BJ (cell line): ENCODE measurements at regions not wholly inside any gene's neighbourhood (a gene's known extent, or its start where the extent isn't known, plus 50 kb on each side); places are given as distances from the start of the nearest gene placed in this dataset.
A peak's percentile ranks its signal among the peaks of the same experiment; 100 is the strongest.

ENCODE experiments used
- CTCF ChIA-PET: fragments of 350-600 bp; formaldehyde crosslinking; extraction: SDS; loops from one replicate; lab custom pipeline; 2021; ENCODE audit warnings: antibody characterized with exemption, inconsistent platforms; lab: Yijun Ruan, JAX
- POLR2A ChIA-PET: fragments of 300-600 bp; sonication (Branson Sonifier 250); formaldehyde crosslinking; extraction: SDS; loops from one replicate; lab custom pipeline; 2021; ENCODE audit warnings: antibody characterized with exemption; lab: Charles Lee
- DNase-seq: peaks from one replicate; pipeline ENCODE4 v3.0.0-alpha.2; 2011; ENCODE audit warnings: low read depth
- H3K27me3 ChIP-seq: 2 replicates; pipeline ENCODE4 v1.6.0; 2011; ENCODE audit warnings: low read length; ENCODE audit not compliant: control insufficient read depth, insufficient read depth
- H3K36me3 ChIP-seq: 2 replicates; pipeline ENCODE4 v1.5.1; 2011; ENCODE audit warnings: low read length; ENCODE audit not compliant: control insufficient read depth, insufficient read depth
- H3K4me3 ChIP-seq: 2 replicates; pipeline ENCODE4 v1.5.1; 2011; ENCODE audit warnings: low read depth, mild to moderate bottlenecking, control low read depth, low read length
- CTCF ChIP-seq: IDR thresholded peaks from 2 replicates; pipeline ENCODE4 v1.5.1; 2011; ENCODE audit warnings: low read depth, mild to moderate bottlenecking, control low read depth, inconsistent platforms, low read length, moderate library complexity; ENCODE audit not compliant: insufficient read depth

DNA sequence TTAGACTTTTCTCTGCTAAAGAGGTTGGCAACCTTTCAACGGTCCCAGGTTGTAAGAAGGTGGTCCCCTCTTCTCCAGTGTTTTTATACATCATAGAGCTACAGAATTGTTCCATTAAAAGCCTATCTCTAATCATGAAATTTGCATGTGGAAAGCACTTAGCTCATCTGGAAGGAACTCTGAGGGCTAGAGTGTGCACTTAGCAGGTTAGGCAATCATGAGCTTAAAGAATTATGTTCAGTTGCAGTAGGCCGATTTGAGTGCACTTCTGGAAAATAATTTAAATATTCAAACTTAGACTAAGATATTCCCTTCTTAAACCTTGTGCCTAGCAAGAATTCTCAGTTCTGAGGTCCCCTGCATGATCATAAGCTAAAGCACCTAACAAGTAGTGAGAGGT is 468.7 kb downstream of the SPATA31D1 start:
- Histone ChIP-seq H3K36me3 (no peaks in the 10 kb centered on the region), H3K4me3 (no peak overlapping the region), H3K27me3 (no peaks in the 10 kb centered on the region)
- ChIA-PET CTCF (interaction anchor here (0.5 to 2.0 kb wide), 4 partner anchors 10 to 1015 kb away, joined by 3 to 9 read pairs (median 4); no protein-coding TSS in a partner anchor), POLR2A (interaction anchor here (0.6 kb wide), 1 partner anchor 16 kb away, joined by 3 read pairs; no protein-coding TSS in a partner anchor)
- DNase-seq = no peak
- no peak for TF ChIP-seq CTCF

GRCh38 chr9:82457891-82458290 is 469.3 kb downstream of the SPATA31D1 start:
- Histone ChIP-seq H3K27me3 (no peaks in the 10 kb centered on the region), H3K36me3 (no peaks in the 10 kb centered on the region), H3K4me3 (no peak overlapping the region)
- ChIA-PET CTCF (interaction anchor here (0.6 to 2.0 kb wide), 2 partner anchors 9 to 1016 kb away, joined by 3 to 9 read pairs; no protein-coding TSS in a partner anchor), POLR2A (interaction anchor here (0.6 kb wide), 1 partner anchor 17 kb away, joined by 3 read pairs; no protein-coding TSS in a partner anchor)
- TF ChIP-seq CTCF = no peak
- no peak for DNase-seq

GRCh38 chr9:82458296-82458695 is 469.7 kb downstream of the SPATA31D1 start:
- TF ChIP-seq CTCF = no peak
- DNase-seq = no peak
- POLR2A ChIA-PET = no interaction called here
- no peaks in the 10 kb centered on the region for H3K27me3 ChIP-seq
- H3K36me3 ChIP-seq = no peaks in the 10 kb centered on the region
- no peak overlapping the region for H3K4me3 ChIP-seq
- CTCF ChIA-PET = interaction anchor here (1.1 to 2.0 kb wide), 2 partner anchors 9 to 51 kb away, joined by 3 to 9 read pairs; no protein-coding TSS in a partner anchor

DNA sequence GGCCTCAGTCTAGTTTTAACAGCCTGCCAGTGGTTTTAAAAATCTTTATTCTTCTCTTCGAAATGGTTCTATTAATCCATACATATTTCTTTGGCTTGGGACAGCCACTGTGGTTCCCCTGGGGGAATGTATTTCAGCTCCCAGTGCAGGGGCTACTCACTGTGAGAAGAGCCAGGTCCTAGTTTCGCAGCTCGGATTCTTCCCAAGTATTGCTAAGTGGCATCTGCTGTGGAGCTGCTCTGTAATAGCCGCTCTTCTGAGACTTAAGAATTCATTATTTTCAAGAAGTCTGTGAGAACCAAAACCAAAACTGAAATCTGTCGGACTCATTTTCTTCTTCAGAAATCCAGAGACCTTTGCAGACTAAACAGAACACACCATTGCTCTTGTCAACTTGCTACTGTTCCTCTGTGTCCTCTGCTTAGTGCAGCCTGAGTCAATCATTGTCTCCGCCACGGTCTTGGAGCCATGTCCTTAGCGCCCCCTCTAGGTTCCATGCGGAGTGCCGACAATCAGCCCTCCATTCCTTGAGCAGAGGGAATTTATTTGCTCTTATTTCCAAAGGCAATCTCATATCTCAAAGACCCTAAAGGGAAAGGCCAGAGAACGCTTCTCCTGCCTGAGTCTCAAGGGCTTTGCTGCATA is 478.2 kb downstream of the SPATA31D1 start:
- ChIA-PET POLR2A (no interaction called here), CTCF (interaction anchor here (0.7 to 1.7 kb wide), 3 partner anchors 9 to 865 kb away, joined by 3 to 9 read pairs (median 6); no protein-coding TSS in a partner anchor)
- Histone ChIP-seq H3K36me3 (no peaks in the 10 kb centered on the region), H3K27me3 (no peaks in the 10 kb centered on the region), H3K4me3 (no peak overlapping the region)
- no peak for DNase-seq
- TF ChIP-seq CTCF = peak; percentile 48

DNA sequence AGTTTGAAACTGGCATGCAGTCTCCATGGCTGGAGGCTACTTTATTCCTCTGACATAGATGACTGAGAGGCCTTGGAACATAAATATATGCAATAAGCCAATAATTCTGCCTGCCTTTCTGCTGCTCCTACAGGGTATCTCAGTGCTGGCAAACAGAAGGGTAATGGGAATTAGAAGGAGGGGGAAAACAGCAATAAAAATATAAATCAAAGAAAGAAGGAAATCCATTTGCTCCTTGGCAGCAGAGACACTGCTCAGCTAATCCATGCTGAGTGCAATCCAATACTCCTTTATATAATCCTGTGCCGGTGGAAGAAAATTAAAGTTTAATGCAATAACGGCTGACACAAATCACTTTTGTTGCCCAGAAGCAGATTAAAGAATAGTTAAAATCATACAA is 478.9 kb downstream of the SPATA31D1 start:
- H3K4me3 ChIP-seq = no peak overlapping the region
- no peak for TF ChIP-seq CTCF
- no peaks in the 10 kb centered on the region for H3K36me3 ChIP-seq
- H3K27me3 ChIP-seq = no peaks in the 10 kb centered on the region
- no peak for DNase-seq
- ChIA-PET POLR2A (no interaction called here), CTCF (interaction anchor here (0.7 to 1.7 kb wide), 3 partner anchors 10 to 866 kb away, joined by 3 to 9 read pairs (median 6); no protein-coding TSS in a partner anchor)
